NOMO-1 treated with DMSO at 0.1 percent for 48 hours (cell line): ENCODE measurements at regions not wholly inside any gene's neighbourhood (a gene's known extent, or its start where the extent isn't known, plus 50 kb on each side); places are given as distances from the start of the nearest gene placed in this dataset.

Experiments
- DNase-seq: peaks from one replicate; lab custom pipeline; 2025; ENCODE audit not compliant: unreplicated experiment; lab: John Stamatoyannopoulos, UW

DNA sequence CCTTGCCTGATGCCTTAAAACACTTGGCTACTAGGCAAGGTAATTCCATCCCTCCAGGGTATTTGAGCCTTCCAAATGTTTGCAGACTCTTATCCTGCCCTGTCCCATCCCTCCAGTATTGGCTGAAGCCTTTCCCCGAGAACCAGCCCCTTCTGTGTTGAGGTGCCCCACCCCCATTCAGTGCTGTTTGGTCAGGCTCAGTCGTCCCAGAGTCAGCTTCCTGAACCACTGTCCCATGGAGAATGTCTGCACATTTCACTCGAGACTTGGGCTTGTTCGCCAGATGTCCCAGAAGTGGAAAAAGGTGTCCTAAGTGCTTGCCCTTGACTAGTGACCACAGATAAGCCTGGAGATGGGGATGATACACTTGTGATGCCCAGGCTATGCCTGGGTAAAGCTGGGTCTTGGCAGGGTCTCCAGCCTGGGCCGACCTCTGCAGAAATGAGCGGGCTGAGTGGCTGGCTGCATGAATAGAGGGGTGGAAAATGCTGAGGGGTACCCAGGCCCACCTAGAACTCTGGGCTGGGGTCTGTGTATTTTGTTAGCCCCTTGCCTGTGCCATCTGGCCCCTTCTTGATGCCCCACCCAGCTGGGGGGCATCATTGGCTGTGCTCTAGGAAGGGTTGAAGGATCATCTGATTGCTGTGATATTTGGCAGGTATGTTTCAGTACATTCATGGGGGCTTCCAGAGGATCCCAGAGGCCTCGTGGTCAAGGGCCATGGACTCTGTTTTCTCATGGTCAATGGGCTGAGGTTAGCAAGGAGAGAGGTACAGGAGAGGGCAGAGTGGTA, 178.4 kb downstream of the MACROH2A1 start:
- no peak for DNase-seq

DNA sequence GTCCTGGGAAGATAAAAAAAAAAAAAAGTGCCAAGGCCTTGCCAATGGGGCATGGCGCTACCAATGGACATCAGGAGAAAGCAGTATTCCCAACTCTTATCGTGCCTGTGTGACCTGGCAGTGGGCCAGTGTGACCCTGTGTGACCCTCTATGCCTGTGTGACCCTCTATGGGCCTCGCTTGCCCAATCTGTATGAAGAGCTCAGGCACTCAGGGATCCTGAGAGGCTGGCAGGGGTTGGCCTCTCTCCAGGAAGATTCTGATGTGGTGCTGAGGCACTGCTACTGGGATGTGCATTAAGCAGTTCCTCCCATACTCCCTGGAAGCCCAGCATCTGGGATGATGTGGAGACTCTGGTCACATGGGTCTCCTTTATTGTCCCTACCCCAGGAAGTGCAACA, 179.2 kb downstream of the MACROH2A1 start:
- no peak for DNase-seq

DNA sequence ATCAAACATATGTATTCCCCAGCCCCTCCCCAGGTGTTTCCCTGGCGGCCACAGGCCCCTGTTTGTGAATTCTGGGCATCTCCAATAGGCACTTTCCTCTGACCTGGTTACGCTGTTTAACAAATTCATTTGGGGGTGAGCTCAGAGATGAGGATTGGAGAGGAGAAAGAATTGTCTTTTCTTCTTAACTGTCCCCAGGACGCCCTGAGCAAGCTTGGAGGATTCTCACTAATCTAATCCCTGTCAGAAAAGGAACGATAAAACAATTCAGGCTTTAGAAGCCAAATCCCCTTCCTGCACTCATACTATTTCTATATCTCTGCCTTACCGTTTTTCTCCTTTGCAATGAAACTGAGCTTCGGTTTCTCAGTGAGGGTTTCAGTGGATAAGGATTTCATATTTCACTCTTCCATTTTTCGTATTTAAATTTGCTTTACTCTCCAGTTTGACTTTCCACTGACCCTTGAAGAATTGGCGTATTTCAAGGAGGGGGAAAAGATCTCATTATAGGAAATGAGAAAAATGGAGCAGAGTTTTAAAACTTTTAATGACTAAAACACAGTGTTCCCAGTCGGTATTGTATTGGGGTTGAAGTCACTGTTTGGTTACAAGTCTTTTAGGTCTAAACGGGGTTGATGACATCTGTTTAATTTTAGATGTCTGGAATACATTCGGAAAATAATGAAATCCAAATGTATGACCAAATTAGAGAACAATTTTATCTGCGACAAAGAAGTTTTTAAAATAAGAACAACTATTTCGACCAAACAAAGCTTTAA, 180.1 kb downstream of the MACROH2A1 start:
- no peak for DNase-seq

DNA sequence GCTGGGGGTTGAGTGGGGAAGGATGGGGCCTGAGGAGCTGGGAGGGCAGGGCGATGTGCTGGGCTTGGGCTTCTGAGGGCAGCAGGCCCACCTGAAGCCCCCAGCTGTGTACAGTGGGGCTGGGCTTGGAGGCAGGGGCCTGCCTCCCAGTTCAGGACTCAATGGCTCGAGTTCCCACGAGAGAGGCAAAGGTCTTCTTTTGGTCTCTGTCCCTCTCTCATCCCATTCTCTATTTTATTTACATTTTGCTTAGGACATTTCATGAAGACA, 180.6 kb downstream of the MACROH2A1 start:
- no peak for DNase-seq

DNA sequence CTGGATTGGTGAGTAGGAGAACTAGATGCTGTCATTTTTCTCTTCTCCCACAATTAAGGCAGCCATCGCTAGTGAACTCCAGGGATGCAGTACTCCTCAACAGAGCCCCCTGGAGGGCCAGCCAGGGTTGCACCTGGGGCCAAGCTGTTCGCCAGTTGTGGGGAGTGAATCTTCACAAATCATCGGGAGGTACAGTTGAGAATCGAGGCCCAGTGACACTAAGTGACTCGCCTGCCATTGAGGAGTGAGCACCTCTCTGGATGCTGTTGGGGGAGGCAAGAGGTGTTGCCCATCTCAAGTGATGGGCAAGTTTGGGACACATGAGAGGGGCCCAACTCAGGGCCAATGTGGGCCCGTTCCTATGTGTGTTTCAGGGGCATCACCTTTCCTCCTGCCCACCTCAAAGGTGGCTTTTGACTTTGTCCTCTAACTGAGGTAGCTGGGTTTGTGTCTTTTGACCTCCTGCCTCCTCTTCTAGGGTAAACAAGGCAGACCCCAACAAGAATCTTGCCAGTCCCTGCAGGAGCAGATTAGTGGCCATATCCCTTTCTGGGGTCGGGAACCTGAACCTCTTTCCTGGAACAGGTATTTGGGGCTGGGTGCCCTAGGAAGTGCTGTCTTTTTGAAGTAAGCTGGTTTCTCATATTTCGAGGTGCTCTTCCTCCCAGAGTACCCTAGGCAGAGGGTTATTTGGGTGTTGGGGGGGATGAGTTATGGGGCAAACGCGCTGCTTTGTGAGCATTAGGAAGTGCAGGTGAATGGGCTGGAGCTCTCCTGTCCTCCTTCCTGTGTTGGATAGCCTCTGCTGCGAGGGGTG, 181.2 kb downstream of the MACROH2A1 start:
- DNase-seq: no peak

DNA sequence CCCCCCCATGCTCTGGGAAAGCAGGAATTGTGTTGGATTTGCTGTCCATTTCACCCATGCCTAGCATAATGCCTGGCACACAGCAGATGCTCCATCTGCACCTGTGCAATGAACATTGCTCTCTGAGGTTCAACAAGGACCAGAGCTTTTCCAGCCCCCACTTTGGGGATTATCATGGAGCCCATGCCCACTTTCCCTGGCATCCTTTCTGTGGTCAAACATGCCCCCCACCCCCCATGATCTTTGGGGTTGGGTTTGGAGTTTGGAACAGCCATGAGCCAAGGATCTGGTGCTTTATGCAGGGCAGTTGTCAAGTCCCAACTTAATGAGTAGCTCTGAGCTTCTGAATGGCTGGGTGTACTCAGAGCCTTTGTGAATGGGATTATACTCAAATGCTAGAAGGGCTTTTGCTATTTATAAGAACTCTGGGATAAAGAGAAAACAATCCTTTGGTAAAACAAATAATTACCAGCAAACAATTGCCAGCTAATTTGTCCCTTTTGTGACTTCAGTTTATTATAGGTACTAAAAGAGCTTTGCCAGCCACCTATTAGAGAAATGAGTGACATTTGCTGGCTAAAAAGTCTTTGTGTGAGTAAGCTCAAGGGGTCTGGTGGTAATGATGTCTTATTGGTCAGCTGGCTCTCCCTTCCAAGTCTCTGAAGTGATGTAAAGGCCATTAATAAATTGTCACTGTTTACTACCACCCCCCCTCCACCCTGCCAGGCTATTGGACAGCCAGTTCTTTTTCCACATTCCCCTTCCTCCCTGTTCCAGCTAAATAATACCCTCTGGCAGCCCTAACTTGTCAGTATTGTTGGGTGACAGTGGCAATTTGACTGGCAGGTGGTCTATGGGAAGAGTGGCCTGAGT, 182.3 kb downstream of the MACROH2A1 start:
- DNase-seq: no peak

DNA sequence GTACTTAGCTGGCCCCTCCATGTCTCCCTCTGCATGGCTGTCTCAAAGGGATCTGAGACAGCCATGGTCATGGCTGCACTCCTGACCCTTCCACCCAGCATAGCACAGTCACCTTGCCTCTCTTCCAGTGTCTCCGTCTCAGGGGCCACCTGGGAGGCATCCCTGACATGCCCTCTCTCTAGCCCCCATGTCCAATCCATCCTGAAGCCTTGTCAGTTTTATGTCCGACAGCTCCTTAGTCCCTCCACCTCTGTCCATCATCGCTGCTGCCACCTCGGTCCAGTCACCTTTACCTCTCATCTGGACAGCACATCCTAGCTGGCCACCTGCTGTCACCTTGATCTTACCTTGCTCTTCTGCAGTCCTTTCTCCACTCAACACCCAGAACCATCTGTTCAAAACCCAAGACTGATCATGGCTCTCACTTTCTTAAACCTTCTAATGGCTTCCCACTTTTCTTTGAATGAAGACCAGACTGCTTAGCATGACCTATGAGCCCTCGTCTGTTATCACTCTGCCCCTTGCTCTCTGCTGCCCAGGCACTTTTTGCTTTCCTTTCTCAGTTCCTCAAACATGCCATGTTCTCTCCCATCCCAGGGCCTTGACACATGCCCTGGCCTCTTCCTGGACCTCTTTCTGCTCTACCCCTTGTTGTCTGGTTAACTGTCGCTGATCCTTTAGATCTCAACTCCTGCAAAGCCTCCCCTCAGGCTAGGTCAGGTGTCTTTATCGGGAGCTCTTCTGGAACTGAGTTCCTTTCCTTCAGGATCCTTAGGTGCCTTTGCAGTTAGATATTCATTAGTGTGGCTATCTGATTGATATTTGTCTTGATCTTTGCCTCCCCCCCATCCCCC, 181.8 kb upstream of the PITX1 start:
- DNase-seq: no peak

DNA sequence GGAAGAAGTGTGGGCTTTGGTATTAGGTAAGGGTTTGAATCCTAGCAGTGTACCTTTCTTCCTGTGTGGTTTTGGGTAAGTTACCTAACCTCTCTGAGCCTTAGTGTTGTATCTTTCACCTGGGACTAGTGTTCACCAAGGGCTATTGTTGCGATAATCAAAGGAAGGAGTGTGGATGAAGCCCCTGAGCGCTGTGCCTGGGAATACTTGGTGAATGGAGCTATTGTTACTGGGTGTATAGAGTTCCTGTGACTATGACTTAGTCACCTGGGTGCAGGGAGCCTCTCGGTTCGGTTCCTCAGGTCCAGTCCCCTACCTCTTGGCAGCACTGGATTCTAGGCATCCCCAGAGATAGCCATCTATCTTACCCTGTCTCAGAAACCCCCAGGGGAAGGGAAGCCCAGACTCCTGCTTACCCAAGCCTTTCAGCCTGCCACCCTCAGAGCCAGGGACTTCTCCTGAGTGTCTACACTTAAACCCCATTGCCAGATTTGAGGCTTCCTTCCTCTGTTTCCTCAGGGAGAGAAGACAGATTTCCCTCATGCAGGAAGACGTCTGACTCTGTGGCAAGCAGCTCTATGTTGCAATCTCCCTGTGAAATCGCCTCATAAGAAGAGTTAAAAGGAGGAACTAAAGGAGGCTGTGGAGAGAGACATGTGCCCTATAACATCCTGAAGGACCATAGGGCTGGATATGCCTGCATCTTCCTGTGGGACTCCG, 181.0 kb upstream of the PITX1 start:
- peak; percentile 83 for DNase-seq

DNA sequence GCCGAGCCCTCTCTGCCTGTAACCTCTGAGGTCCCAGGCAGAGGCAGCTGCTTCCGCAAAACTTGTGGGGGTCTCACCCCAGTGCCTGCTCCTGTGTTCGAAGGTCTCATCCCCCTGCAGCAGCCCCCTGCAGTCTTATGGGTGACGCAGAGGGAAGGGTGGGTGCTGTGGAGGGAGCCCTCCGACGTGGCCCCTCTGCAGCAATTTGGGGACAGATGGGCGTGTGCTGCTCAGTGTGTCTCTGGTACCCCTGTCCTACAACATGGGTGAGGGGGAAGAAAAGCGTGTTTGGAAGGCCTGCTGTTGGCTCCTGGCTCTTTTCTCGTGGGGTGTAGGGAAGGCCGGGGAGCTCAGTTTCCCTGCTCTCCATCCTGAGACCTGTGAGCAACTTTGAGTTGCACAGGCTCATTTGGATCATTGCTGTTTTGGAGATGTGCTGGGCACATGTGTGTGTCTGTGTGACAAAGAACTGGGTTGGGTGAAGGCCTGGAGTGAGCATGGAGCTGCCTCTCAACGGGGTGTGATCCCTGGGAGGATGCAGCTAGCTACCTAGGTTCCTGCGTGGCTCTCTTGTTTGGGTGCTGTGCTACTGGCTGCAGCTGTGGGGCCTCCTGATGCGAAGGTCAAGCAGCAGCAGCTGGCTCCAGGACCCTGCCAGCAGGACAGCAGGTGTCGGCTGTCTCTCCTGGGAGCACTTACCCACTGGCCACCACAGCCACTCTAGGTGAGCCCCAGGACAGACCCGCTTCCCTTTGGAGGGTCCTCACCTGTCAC, 179.6 kb upstream of the PITX1 start:
- no peak for DNase-seq

DNA sequence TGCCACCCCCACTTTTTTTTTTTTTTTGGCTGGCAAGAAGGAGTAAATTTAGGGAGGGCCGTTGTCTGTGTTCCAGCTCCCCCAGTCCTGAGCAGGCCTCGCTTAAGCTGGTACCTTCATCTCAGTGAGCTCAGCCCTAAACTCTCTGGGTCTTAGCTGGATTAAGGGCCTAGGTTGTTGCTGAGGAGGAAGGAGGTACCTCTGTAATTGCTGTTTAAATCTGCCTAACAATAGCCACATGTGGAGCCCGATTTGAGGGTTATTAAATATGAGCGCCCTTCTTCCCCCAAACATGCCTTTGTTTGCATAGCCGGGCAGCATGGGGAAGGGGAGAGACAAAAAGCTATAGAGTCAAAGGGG, 179.0 kb upstream of the PITX1 start:
- no peak for DNase-seq

DNA sequence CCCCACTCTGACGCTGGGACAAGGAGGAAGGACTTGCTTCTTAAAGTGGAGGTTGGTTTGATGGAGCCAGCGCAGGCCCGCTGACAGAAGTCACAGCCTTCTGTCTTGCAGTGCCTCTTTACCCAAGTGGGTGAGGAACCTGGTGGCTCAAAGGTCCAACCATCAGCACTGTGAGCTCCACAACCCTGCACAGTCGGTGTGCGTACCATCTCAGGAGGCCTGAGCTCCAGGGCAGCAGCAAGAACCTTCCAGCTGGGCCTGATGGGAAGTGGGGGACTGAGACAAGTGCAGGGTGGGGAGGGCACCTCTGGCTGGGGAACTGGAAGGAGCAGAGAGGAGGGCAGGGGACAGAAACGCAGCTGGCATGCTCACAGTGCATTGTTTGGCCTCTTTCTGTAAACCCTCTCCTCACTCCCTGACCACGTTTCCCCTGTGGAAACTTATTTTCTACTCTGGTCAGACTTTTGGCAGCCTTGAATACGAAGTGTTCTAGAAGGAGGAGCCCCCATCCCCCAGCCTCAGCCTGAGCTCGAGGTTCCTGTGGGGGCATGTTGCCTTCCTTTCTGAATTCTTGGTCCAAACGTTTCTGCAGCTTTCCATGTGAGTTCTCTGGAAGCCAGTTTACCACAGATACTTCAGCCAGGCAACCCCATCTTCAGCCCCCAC, 178.5 kb upstream of the PITX1 start:
- DNase-seq: no peak

DNA sequence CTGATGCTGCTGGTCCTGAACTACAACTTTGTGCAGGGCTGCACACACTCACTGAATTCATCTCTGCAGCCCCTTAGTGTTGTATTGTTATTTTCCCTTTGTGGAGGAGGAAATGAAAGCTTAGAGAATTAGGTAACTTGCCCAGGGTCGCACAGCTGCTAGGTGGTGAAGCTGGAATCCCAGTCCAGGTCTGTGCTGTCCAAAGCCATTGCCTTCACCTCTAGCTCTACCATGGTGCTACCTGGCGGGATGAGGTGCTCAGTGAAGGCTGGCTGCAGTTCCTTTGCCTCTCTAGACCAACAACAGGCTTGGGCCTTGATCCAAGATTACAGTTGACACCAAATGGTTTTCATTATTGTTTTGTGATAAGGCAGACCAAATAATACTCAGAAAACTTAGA, 177.8 kb upstream of the PITX1 start:
- no peak for DNase-seq

DNA sequence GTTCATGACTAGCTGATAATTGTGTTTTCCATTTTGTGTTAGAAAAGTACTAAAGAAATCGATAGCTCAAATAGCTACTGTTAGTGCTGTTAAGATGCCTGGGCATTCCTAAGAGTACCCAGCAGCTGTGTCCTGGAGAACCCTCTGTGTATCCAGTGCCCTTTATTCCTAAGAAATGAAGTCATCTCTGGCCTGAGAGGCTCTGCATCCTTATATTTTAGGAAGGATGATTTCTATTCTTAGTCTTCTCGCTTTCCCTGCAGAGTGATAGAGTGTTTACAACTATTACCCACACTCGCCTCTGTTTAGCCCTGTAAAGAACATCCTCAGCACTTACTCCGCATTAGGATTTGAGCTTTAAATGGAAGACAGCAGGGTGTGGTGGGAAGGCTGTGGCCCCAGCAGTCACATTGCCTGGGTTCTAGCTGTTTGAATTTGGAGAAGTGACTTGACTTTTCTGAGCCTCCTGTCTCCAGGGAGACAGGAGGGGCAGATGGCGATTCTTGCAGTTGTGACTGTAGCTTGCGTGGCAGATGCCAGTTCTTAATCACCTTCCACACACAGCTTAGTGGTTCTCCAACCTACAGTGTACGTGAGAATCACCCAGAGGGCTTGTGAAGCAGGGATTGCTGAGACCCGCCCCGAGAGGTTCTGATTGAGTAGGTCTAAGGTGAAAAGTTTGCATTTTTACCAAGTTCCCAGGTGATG, 177.2 kb upstream of the PITX1 start:
- no peak for DNase-seq

DNA sequence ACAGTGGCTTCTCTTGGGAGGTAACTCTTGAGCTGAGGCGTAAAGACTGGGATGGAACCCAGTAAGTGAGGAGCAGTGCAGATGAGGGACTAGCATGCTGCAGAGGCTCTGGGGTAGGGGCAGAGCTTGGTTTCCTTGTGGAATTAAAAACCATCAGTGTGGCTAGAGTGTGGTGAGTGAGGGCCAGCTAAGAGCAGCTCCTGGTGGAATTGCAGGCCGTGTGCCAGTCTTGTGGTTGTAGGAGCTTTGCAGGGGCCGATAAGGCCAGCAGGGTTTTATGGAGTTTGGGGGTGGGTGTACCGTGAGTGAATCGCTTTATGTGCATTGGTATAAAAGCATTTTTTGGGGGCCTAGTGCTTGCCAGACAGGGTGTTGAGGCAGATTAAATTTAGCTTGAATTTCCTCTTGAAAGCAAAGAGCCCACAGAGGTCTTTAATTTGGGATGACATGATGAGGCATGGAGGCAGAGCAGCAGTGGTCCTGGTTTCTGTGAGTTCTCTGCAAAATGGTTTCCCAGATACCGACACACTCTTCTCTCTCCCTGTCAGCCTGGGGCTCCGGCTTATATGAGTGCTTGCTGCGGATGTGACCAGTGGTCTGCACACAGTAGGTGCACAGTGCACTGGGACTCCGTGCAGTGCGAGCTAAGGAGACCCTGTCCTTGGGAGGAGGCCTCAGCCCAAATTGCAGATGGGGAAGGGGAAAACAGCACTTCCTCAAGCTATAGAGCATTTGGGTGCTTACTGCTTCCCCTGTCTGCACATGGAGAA, 176.4 kb upstream of the PITX1 start:
- no peak for DNase-seq

DNA sequence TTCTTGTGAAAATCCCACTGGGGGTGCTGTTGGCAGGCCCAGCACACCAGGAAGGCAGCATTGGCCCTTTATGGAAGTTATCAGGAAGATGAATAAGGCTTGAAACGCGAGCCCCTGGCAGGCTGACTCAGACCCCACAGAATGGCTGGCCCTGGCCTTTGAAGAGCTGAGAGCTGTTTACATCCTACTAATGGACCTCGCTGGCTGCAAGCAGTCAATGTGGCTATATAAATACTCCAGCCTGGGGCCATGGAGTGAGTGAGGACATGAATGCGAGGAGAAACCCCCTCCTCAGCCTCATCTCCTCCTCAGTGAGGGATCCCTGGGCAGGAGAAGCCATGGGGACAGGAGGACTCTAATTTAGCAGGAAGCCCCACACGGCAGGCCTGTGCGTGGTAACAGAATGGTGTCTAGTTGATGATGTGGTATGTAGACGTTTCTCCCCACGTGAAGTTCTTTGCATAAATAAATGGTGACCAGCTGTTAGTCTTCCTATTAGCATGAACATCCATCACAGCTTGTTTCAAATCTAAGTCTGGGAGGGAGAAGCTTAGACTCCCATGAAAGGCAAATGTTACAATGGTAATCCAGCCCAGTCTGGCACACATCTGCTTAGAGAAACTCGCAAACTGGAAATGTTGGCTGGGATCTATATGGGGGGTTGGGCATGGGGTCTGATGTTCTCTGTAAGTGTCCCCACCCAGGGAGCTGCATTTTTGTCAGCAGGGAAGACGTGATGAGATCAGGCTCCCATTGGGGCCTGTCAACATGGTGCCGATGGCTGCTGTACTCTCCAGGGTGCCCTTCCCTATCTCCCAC, 175.1 kb upstream of the PITX1 start:
- no peak for DNase-seq

DNA sequence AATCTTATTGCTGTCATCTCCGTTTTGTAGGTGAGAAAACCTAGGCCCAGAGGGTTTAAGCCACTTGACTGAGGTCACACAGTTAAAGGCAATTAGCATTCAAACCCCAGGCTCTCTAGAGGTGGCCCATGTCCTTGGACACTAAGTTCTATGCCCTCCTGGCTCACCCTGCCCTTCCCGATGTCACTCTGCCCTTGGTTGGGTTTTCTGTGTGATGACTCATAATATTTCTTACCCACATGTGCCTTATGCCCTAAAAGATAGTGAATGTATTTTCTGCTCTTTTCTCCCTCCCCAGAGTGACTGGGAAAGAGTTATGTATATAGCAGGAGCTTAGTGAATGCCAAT, 174.5 kb upstream of the PITX1 start:
- DNase-seq: no peak
